T-helper 1 cell treated with Interleukin-12 subunit alpha and Interleukin-12 subunit beta and Interleukin-4 antibody, amounts not matched to agents 30 ng/mL and 1 ng/mL, for 36 hours (primary cell): ENCODE measurements at regions not wholly inside any gene's neighbourhood (a gene's known extent, or its start where the extent isn't known, plus 50 kb on each side); places are given as distances from the start of the nearest gene placed in this dataset.

Source experiments
- intact Hi-C: fragments of 100-400 bp; cut with micrococcal nuclease; formaldehyde crosslinking; loops from one replicate; pipeline ENCODE4 v1.15.1; 2024

- intact Hi-C loops, result no loop called here
Observed at GRCh38 chr22:27164781-27165503, 507.6 kb downstream of the MIAT start.

- intact Hi-C loops, result no loop called here
Observed at GRCh38 chr22:27168681-27169080, 511.3 kb downstream of the MIAT start.

GRCh38 chr22:27170491-27170890, 513.1 kb downstream of the MIAT start:
- intact Hi-C loops, result no loop called here

- intact Hi-C loops, result no loop called here
Observed at GRCh38 chr22:27171212-27171611, 513.8 kb downstream of the MIAT start.

GRCh38 chr22:27173530-27173929, 516.1 kb downstream of the MIAT start:
- intact Hi-C loops, result no loop called here

GRCh38 chr22:27175021-27175838, 517.8 kb downstream of the MIAT start:
- intact Hi-C loops, result no loop called here

GRCh38 chr22:27175974-27176373, 518.6 kb downstream of the MIAT start:
- intact Hi-C loops, result no loop called here

GRCh38 chr22:27179161-27179560, 521.8 kb downstream of the MIAT start:
- intact Hi-C loops, result no loop called here

GRCh38 chr22:27181537-27181936, 524.1 kb downstream of the MIAT start:
- intact Hi-C loops, result no loop called here

GRCh38 chr22:27183474-27183873, 526.1 kb downstream of the MIAT start:
- intact Hi-C loops, result no loop called here

- intact Hi-C loops, result no loop called here
Observed at GRCh38 chr22:27185099-27185709, 527.8 kb downstream of the MIAT start.

GRCh38 chr22:27185760-27186302, 528.4 kb downstream of the MIAT start:
- intact Hi-C loops, result no loop called here

- intact Hi-C loops, result no loop called here
Observed at GRCh38 chr22:27186643-27187042, 529.3 kb downstream of the MIAT start.

GRCh38 chr22:27192135-27192829, 534.9 kb downstream of the MIAT start:
- intact Hi-C loops, result no loop called here

GRCh38 chr22:27193215-27193614, 535.8 kb downstream of the MIAT start:
- intact Hi-C loops, result no loop called here

GRCh38 chr22:27193636-27194035, 536.2 kb downstream of the MIAT start:
- intact Hi-C loops, result no loop called here

- intact Hi-C loops, result no loop called here
Observed at GRCh38 chr22:27194096-27194748, 536.8 kb downstream of the MIAT start.

- intact Hi-C loops, result no loop called here
Observed at GRCh38 chr22:27195094-27195493, 537.7 kb downstream of the MIAT start.

GRCh38 chr22:27195494-27195893, 538.1 kb downstream of the MIAT start:
- intact Hi-C loops, result no loop called here

GRCh38 chr22:27196606-27197005, 539.2 kb downstream of the MIAT start:
- intact Hi-C loops, result no loop called here

- intact Hi-C loops, result no loop called here
Observed at GRCh38 chr22:27197052-27197451, 539.7 kb downstream of the MIAT start.
